ENCODE measurements at regions not wholly inside any gene's neighbourhood (a gene's known extent, or its start where the extent isn't known, plus 50 kb on each side); places are given as distances from the start of the nearest gene placed in this dataset.

DNA sequence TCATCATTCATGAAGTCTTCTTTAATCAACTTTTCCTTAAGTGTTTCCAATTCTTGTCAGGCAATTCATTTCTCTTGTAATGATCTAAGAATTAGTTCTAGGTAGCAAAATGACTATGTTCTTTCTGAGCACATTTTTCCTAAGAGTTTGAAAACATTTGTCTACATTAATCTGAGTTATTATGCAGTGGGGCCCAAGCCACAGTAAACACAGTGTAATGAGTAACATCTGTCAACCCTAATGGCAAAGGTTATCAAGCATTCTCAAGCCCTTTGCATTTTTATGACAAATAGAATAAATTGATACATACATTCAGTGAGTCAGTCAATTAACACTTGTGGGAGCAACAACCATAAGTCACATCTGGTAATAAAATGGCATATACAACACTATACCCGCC is 106.7 kb upstream of the ZC3H12C start:
- no peak for DNase-seq (ENCODE audit: extremely low spot score)
- POLR2A ChIA-PET, result no interaction called here
- TF ChIP-seq LEF1 (IDR thresholded peaks at IDR 0.05; ENCODE audit: borderline replicate concordance) (no peak), ELF4 (IDR thresholded peaks at IDR 0.05) (no peak), L3MBTL2 (conservative IDR thresholded peaks at IDR 0.05) (no peak), FOXK2 (IDR thresholded peaks at IDR 0.05) (no peak), FOXA1 (IDR thresholded peaks at IDR 0.05) (no peak), FOXM1 (IDR thresholded peaks at IDR 0.05; ENCODE audit: borderline replicate concordance) (no peak), ARNT (IDR thresholded peaks at IDR 0.05) (no peak), CTBP1 (IDR thresholded peaks at IDR 0.05; ENCODE audit: borderline replicate concordance) (no peak), TARDBP (IDR thresholded peaks at IDR 0.05) (no peak), SP1 (IDR thresholded peaks at IDR 0.05) (no peak), NFRKB (IDR thresholded peaks at IDR 0.05) (no peak), BHLHE40 (IDR thresholded peaks at IDR 0.05; ENCODE audit: borderline replicate concordance) (no peak), SUZ12 (IDR thresholded peaks at IDR 0.05) (no peak), ZNF384 (IDR thresholded peaks at IDR 0.05) (no peak), HDGF (IDR thresholded peaks at IDR 0.05; ENCODE audit: borderline replicate concordance) (no peak)
- TF ChIP-seq, protein P1, sequence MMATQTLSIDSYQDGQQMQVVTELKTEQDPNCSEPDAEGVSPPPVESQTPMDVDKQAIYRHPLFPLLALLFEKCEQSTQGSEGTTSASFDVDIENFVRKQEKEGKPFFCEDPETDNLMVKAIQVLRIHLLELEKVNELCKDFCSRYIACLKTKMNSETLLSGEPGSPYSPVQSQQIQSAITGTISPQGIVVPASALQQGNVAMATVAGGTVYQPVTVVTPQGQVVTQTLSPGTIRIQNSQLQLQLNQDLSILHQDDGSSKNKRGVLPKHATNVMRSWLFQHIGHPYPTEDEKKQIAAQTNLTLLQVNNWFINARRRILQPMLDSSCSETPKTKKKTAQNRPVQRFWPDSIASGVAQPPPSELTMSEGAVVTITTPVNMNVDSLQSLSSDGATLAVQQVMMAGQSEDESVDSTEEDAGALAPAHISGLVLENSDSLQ (IDR thresholded peaks at IDR 0.05), result no peak
- CTCF ChIA-PET, result no interaction called here

DNA sequence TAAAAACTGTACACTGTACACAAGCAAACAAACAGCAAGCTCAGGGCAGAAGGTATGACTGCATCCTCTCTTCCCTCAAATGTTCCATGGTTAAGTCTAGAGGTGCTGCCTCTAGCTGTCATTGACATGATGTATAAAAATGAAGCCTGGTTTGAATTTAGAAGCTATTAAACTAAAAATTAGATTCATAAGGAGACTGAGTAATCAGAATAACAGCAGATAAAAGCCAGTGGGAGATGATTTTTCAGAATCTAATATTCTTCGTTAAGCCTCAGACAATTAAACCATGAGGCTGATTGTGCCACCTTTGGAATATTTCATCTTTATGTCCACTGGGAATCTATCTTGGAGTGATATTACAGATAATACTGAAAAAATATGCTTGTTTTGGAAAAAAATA is 101.4 kb upstream of the ZC3H12C start:
- ChIA-PET CTCF (no interaction called here), POLR2A (no interaction called here)
- DNase-seq (ENCODE audit: extremely low spot score), result no peak
- no peak for TF ChIP-seq ARNT (IDR thresholded peaks at IDR 0.05)
- no peak for TF ChIP-seq FOXK2 (IDR thresholded peaks at IDR 0.05)

DNA sequence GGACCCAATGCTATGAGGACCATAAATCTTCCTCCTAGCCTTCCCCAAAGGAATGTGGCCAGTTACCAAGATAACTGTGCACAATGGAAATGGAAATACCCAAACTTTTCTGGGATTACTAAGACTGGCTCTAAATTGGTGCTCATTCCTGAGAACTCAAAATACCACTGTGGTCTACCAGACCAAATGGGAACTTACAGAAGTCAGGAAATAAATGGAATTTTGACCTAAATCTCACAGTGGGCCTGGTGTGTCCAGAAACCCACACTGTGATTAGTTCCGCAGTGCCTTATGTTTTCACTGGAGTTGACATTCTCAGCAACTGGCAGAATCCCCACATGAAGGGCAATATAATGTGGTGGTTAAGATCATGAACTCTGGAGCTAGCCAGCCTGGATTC is 99.4 kb upstream of the ZC3H12C start:
- POLR2A ChIA-PET, result no interaction called here
- CTCF ChIA-PET, result no interaction called here
- no peak for DNase-seq (ENCODE audit: extremely low spot score)
- no peak for TF ChIP-seq ARNT (IDR thresholded peaks at IDR 0.05)
- TF ChIP-seq ZNF384 (IDR thresholded peaks at IDR 0.05), result no peak
- no peak for TF ChIP-seq SUZ12 (IDR thresholded peaks at IDR 0.05)
- TF ChIP-seq, protein P1 (IDR thresholded peaks at IDR 0.05), result no peak
- no peak for TF ChIP-seq LEF1 (IDR thresholded peaks at IDR 0.05; ENCODE audit: borderline replicate concordance)
- TF ChIP-seq NFRKB (IDR thresholded peaks at IDR 0.05), result no peak
- no peak for TF ChIP-seq CTBP1 (IDR thresholded peaks at IDR 0.05; ENCODE audit: borderline replicate concordance)
- no peak for TF ChIP-seq FOXA1 (IDR thresholded peaks at IDR 0.05)
- TF ChIP-seq TARDBP (IDR thresholded peaks at IDR 0.05), result no peak
- no peak for TF ChIP-seq FOXK2 (IDR thresholded peaks at IDR 0.05)
- TF ChIP-seq L3MBTL2 (conservative IDR thresholded peaks at IDR 0.05), result no peak
- TF ChIP-seq BHLHE40 (IDR thresholded peaks at IDR 0.05; ENCODE audit: borderline replicate concordance), result no peak
- TF ChIP-seq ELF4 (IDR thresholded peaks at IDR 0.05), result no peak
- TF ChIP-seq HDGF (IDR thresholded peaks at IDR 0.05; ENCODE audit: borderline replicate concordance), result no peak
- no peak for TF ChIP-seq FOXM1 (IDR thresholded peaks at IDR 0.05; ENCODE audit: borderline replicate concordance)
- TF ChIP-seq SP1 (IDR thresholded peaks at IDR 0.05), result no peak

DNA sequence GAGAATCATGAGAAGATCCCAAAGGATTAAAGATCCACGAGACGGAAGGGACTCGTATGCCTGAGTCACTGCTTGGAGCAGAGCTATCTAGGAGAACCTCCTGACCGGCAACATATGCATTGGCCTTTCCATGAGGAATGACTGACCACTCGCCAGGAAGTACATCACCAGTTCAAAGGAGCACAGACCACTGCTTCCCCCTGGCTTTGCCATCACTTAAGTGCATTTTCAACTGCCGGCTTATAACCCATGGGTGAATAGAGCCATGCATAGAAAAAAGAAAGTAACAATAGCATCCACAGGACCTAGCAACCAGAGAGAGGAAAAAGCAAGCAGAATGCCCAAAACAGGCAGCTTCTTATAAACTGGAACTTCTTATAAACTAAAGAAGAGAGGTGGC is 98.3 kb upstream of the ZC3H12C start:
- CTCF ChIA-PET, result no interaction called here

DNA sequence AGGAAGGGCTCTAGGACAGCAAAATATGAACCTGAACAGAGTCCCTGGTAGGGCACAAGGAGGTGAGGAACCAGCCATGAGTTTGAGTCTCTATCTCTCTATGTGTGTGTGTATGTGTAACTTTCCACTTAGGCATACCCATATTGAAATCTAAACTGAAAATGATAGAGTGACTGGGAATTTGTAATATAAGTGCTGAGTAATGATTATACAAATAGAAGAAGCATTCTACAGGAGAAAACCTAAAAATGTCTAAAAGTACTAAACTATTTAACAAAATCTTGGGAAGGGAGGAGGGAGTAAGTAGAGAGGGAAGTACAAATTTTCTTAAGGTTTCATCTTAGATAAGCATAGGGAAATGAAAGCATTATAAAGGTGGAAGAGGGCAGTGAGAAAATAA is 97.1 kb upstream of the ZC3H12C start:
- no peak for DNase-seq (ENCODE audit: extremely low spot score)
- CTCF ChIA-PET, result no interaction called here
- POLR2A ChIA-PET, result no interaction called here
- no peak for TF ChIP-seq FOXM1 (IDR thresholded peaks at IDR 0.05; ENCODE audit: borderline replicate concordance)
- TF ChIP-seq FOXA1 (IDR thresholded peaks at IDR 0.05), result no peak
- no peak for TF ChIP-seq TARDBP (IDR thresholded peaks at IDR 0.05)
- no peak for TF ChIP-seq HDGF (IDR thresholded peaks at IDR 0.05; ENCODE audit: borderline replicate concordance)
- TF ChIP-seq ZNF384 (IDR thresholded peaks at IDR 0.05), result no peak
- no peak for TF ChIP-seq CTBP1 (IDR thresholded peaks at IDR 0.05; ENCODE audit: borderline replicate concordance)
- no peak for TF ChIP-seq NFRKB (IDR thresholded peaks at IDR 0.05)
- TF ChIP-seq LEF1 (IDR thresholded peaks at IDR 0.05; ENCODE audit: borderline replicate concordance), result no peak
- TF ChIP-seq ARNT (IDR thresholded peaks at IDR 0.05), result no peak
- no peak for TF ChIP-seq BHLHE40 (IDR thresholded peaks at IDR 0.05; ENCODE audit: borderline replicate concordance)
- no peak for TF ChIP-seq SP1 (IDR thresholded peaks at IDR 0.05)
- no peak for TF ChIP-seq FOXK2 (IDR thresholded peaks at IDR 0.05)
- no peak for TF ChIP-seq ELF4 (IDR thresholded peaks at IDR 0.05)
- TF ChIP-seq L3MBTL2 (conservative IDR thresholded peaks at IDR 0.05), result no peak
- TF ChIP-seq SUZ12 (IDR thresholded peaks at IDR 0.05), result no peak
- TF ChIP-seq, protein P1 (IDR thresholded peaks at IDR 0.05), result no peak

More for the DNA sequence above, 98.3 kb upstream of the ZC3H12C start:
- no peak for DNase-seq (ENCODE audit: extremely low spot score)
- TF ChIP-seq L3MBTL2 (conservative IDR thresholded peaks at IDR 0.05), result no peak
- TF ChIP-seq FOXA1 (IDR thresholded peaks at IDR 0.05), result no peak
- TF ChIP-seq SP1 (IDR thresholded peaks at IDR 0.05), result no peak
- TF ChIP-seq BHLHE40 (IDR thresholded peaks at IDR 0.05; ENCODE audit: borderline replicate concordance), result no peak
- TF ChIP-seq TARDBP (IDR thresholded peaks at IDR 0.05), result no peak
- no peak for TF ChIP-seq LEF1 (IDR thresholded peaks at IDR 0.05; ENCODE audit: borderline replicate concordance)
- TF ChIP-seq FOXK2 (IDR thresholded peaks at IDR 0.05), result no peak
- TF ChIP-seq SUZ12 (IDR thresholded peaks at IDR 0.05), result no peak
- TF ChIP-seq, protein P1 (IDR thresholded peaks at IDR 0.05), result no peak
- no peak for TF ChIP-seq FOXM1 (IDR thresholded peaks at IDR 0.05; ENCODE audit: borderline replicate concordance)
- TF ChIP-seq ELF4 (IDR thresholded peaks at IDR 0.05), result no peak
- TF ChIP-seq ZNF384 (IDR thresholded peaks at IDR 0.05), result no peak
- TF ChIP-seq HDGF (IDR thresholded peaks at IDR 0.05; ENCODE audit: borderline replicate concordance), result no peak
- no peak for TF ChIP-seq NFRKB (IDR thresholded peaks at IDR 0.05)
- TF ChIP-seq ARNT (IDR thresholded peaks at IDR 0.05), result no peak
- TF ChIP-seq CTBP1 (IDR thresholded peaks at IDR 0.05; ENCODE audit: borderline replicate concordance), result no peak
- POLR2A ChIA-PET, result no interaction called here
